ENCODE measurements at regions not wholly inside any gene's neighbourhood (a gene's known extent, or its start where the extent isn't known, plus 50 kb on each side); places are given as distances from the start of the nearest gene placed in this dataset.
A peak's percentile ranks its signal among the peaks of the same experiment; 100 is the strongest.
"Not testable (repeated sequence)": the region's sequence is repeated elsewhere in the genome, so short reads cannot be mapped to it uniquely, and the experiment has no call there.

DNA sequence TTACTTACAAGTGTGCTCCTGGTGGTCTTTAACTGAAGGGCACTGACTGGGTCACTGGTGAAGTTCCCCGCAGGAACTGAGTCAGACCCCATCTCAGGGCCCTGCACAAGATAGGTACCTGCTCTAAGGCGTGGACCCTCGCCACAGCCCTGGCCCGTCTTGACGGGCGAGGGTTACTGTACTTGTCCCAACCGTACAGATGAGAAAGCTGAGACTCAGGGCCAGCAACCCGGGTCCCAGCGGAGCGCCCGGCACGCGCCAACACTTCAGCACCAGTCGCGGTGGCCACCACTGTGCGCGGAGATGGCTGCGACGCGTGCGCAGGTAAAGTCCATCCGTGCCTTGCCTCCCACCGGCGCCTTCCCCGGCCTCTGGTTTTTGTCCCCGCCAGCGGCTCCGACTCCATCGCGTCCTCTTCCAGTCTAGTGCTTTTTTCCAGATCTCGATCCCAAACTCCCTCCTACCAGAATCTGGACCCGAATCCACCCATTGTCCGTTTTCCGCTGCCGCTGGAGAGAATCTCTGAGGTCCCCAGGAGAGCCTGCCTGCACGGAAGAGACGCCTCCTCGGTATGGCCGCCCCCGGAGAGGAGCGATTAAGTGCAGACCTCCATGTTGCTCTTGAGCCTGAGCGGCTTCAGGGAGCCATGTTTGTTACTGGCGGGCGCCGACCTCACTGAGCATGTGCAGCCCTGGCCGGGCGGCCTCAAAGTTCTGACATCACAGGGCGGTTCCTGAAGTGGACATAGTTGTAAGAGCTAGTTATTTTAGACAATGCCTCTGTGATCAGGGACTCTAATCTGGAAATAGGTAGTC is 1707.8 kb downstream of the SPATA31A7 start:
- H3K9me3 ChIP-seq; POLR2A ChIA-PET; DNase-seq (ENCODE audit: low read depth in 1 of 2, low spot score in 1 of 2); FAIRE-seq; H3K4me1 ChIP-seq; CTCF ChIA-PET; H3K4me2 ChIP-seq: not testable (repeated sequence)
- 21% methylated on average over 32 of the region's 48 CpGs for WGBS (ENCODE audit: missing lambda C conversion rate)
- peak in 1 of 2 experiments; percentile 91; a peak in 2 of 6 replicates for ATAC-seq
- Histone ChIP-seq H3K27ac (peak overlapping the region; percentile 61 to 76; a peak in 4 of 6 replicates), H3K4me3 (peak overlapping the region; percentile 41)
- peak; percentile 38; the same call in 1 of the 2 replicates for TF ChIP-seq PHF8 (IDR thresholded peaks at IDR 0.05; ENCODE audit: borderline replicate concordance, low read depth)

DNA sequence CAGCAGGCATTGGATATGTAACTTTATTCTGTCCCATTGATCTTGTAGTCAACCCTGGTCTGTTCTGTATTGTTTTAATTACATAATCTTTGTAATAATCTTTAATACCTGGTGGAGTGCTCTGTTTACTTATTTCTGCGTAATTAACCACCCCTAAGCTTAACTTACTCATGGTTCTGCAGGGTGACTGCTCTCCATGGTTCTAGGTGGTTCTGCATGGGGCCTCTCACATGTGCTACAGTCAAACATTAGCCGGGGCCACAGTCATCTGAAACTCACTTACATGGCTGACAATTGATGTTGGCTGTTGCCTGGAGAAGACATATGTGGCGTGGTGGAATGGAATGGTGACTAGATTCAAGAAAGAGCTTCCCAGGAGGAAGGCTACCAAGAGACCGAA is 1709.8 kb downstream of the SPATA31A7 start:
- H3K4me3 ChIP-seq; ATAC-seq; H3K9me3 ChIP-seq; H3K4me2 ChIP-seq; H3K4me1 ChIP-seq; DNase-seq (ENCODE audit: low read depth in 1 of 2, low spot score in 1 of 2); H3K27ac ChIP-seq; FAIRE-seq; POLR2A ChIA-PET; CTCF ChIA-PET: not testable (repeated sequence)
- 73% methylated on average over 2 of the region's 4 CpGs for WGBS (ENCODE audit: missing lambda C conversion rate)

DNA sequence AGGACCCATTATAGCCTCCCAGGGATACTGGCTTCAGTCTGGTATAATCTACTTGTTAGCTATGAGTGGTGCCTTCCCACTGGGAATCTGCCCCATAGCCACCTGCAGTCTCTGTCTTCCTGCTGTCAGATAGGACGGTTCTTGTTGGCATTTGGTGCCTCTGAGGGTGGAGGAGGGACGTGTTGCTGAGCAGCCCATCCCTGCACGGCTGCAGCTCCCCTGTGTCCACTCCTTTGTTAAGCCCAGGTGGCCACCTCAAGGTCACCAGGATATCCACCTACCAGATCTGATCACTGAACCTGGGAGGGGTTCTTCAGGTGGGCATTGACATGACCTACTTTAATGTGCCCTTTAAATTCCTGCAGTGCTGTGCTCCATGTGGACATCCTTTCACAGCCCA is 1714.2 kb downstream of the SPATA31A7 start:
- POLR2A ChIA-PET: not testable (repeated sequence)

DNA sequence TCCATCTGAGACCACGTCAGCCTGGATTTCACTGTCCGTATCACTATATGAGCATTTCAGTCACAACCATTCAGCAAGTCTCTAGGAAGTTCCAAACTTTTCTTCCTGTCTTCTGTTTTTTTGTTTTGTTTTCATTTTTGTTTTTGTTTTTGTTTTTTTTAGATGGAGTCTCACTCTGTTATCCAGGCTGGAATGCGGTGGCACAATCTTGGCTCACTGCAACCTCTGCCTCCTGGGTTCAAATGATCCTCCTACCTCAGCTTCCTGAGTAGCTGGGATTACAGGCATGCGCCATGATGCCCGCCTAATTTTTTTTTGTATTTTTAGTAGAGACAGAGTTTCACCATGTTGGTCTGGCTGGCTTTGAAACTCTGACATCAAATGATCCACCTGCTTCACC is 1715.9 kb downstream of the SPATA31A7 start:
- DNase-seq (ENCODE audit: low read depth in 1 of 2, low spot score in 1 of 2); POLR2A ChIA-PET; H3K4me1 ChIP-seq; H3K27ac ChIP-seq; H3K9me3 ChIP-seq; H3K4me3 ChIP-seq; H3K4me2 ChIP-seq; FAIRE-seq; CTCF ChIA-PET; ATAC-seq: not testable (repeated sequence)
- 70% methylated on average over 3 of the region's 5 CpGs for WGBS (ENCODE audit: missing lambda C conversion rate)

More for the DNA sequence above, 1714.2 kb downstream of the SPATA31A7 start:
- H3K4me3 ChIP-seq; H3K27ac ChIP-seq; H3K4me1 ChIP-seq; FAIRE-seq; ATAC-seq; DNase-seq (ENCODE audit: low read depth in 1 of 2, low spot score in 1 of 2); H3K4me2 ChIP-seq; H3K9me3 ChIP-seq; CTCF ChIA-PET: not testable (repeated sequence)
- WGBS (ENCODE audit: missing lambda C conversion rate): 56% methylated on average over 3 of the region's 3 CpGs

DNA sequence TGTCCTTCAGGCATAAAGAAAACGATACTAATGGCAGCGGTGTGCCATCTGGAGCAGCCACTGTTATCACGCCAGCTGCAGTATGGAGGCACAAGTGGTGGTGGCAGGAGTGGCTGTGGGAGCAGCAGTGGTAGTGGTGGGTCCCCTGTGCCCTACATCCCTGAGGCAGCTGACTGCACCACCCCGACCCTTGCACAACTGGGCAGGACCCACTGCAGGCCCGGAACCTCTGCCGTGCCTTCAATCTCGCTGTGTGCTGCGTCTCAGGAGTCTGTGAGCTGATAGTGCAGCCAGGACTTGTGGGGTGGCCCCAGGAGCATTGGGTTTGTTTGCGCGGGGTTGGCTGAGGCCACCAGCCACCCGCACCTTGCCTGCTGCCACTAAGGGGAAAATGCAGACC is 1718.0 kb downstream of the SPATA31A7 start:
- DNase-seq (ENCODE audit: low read depth in 1 of 2, low spot score in 1 of 2); CTCF ChIA-PET; H3K4me2 ChIP-seq; ATAC-seq; FAIRE-seq; H3K27ac ChIP-seq; H3K9me3 ChIP-seq; H3K4me3 ChIP-seq; POLR2A ChIA-PET; H3K4me1 ChIP-seq: not testable (repeated sequence)
- 70% methylated on average over 5 of the region's 11 CpGs for WGBS (ENCODE audit: missing lambda C conversion rate)

DNA sequence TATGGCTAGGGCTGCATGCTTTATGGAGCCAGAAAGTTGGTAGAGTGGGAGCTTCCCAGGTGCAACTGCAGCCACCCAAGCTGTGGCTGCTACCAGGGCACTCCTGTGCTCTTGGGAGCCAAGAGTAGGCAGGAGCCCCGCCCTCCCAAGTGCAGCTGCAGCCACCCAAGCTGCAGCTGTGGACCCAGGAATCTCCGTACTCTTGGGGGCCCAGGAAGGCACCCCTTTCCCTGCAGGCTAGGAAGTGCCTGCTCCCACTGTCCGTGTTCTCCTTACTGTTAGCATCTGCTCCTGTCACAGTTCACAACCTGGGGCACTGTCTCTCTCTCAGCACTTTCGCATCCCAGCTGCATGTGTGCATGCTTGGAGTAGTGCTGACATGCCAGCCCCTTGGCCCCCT is 1718.4 kb downstream of the SPATA31A7 start:
- POLR2A ChIA-PET; H3K4me2 ChIP-seq; H3K4me3 ChIP-seq; CTCF ChIA-PET; H3K9me3 ChIP-seq; FAIRE-seq; DNase-seq (ENCODE audit: low read depth in 1 of 2, low spot score in 1 of 2); H3K4me1 ChIP-seq; H3K27ac ChIP-seq: not testable (repeated sequence)
- ATAC-seq: 0 out of 6 replicates have a peak, but pooled peaks of 1 of the 2 experiments have one; percentile 34
- 60% methylated on average over 1 of the region's 4 CpGs for WGBS (ENCODE audit: missing lambda C conversion rate)

DNA sequence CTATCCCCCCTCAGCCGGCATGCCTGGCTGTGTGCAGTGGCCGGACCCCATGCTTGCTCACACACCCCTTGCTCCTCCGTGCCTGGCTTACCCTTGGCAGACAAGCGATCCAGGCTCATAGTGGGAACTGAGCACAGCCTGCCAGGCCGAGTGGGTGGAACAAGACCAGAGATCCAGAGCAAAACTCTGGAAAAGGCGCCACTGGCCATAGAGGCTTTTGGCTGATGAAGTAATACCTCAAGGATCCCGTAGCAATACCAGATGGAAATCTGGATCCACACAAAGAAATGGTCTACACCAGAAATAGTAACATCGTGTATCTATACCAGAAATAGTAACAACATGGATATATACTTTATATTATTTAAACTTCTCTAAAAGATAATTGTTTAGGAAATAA is 1719.6 kb downstream of the SPATA31A7 start:
- H3K27ac ChIP-seq; FAIRE-seq; DNase-seq (ENCODE audit: low read depth in 1 of 2, low spot score in 1 of 2); H3K4me1 ChIP-seq; ATAC-seq; CTCF ChIA-PET; POLR2A ChIA-PET; H3K4me2 ChIP-seq; H3K9me3 ChIP-seq; H3K4me3 ChIP-seq: not testable (repeated sequence)
- WGBS (ENCODE audit: missing lambda C conversion rate): 51% methylated on average over 6 of the region's 8 CpGs

DNA sequence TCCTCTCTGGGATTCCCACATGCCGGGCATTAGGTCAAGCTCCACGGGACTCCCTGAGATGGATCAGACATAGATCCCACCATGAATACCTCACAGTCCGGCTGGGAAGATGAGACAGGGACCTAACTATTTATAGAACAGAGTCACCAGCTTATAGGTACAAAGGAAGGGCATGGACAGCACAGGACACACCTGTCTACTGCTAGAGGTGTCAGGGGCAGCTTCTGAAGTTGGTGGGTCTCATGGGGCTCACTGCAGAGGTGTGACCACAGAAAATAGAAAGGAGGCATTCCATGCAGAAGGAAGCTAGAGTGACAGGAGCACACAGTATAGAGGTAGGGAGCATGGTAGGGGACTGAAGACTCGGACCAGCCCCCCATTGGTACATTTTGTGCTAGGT is 1722.4 kb downstream of the SPATA31A7 start:
- FAIRE-seq; H3K27ac ChIP-seq; H3K4me3 ChIP-seq; POLR2A ChIA-PET; DNase-seq (ENCODE audit: low read depth in 1 of 2, low spot score in 1 of 2); H3K4me2 ChIP-seq; H3K9me3 ChIP-seq; ATAC-seq; CTCF ChIA-PET; H3K4me1 ChIP-seq: not testable (repeated sequence)
- WGBS (ENCODE audit: missing lambda C conversion rate): no CpG with 5 or more reads among the region's 4 CpGs

DNA sequence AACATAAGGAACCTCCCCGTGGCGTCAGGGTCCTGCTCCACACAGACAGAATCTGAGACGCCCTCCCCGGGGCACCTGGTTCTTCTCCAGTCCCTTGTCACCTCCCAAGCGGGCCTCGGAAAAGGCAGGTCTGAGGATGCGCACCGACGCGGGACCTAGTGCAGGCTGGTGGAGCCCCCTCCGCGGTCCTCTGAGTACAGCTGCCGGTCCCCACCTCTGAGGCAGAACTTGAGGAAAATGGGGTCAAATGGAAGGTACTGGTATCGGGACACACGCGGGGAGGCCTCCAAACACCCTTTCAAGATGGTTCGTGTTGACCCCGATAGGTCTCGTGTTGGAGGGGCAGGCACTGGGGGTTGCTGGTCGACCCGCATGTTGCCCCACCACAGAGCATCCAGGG is 1725.3 kb downstream of the SPATA31A7 start:
- H3K4me2 ChIP-seq; H3K4me1 ChIP-seq; H3K27ac ChIP-seq; FAIRE-seq; CTCF ChIA-PET; H3K4me3 ChIP-seq; DNase-seq (ENCODE audit: low read depth in 1 of 2, low spot score in 1 of 2); POLR2A ChIA-PET; H3K9me3 ChIP-seq: not testable (repeated sequence)
- 0 out of 6 replicates have a peak, but pooled peaks of 1 of the 2 experiments have one; percentile 47 for ATAC-seq
- 66% methylated on average over 11 of the region's 21 CpGs for WGBS (ENCODE audit: missing lambda C conversion rate)

DNA sequence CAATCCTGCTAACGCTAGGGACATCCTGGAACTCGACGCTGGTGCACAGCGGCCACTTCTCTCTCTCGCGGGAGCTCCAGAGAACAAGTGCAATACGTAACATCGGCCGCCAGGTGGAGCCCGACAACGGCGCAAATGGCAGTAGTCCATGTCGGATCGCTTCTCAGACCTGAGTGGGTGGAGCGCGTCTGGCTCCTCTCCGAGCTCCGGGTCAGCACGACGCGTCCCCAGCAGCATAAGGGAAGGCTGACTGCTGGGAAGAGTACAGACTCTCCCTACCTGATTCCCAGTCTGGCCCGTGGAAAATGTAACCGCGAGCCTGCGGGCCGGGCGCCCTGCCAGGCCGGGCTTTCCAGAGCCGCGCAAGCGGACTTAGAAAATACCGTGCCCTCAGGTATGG is 1725.8 kb downstream of the SPATA31A7 start:
- FAIRE-seq (peak; percentile 51), ATAC-seq (peak; percentile 100)
- POLR2A ChIA-PET; DNase-seq (ENCODE audit: low read depth in 1 of 2, low spot score in 1 of 2); H3K4me1 ChIP-seq; H3K4me3 ChIP-seq; CTCF ChIA-PET; H3K4me2 ChIP-seq; H3K9me3 ChIP-seq; H3K27ac ChIP-seq: not testable (repeated sequence)
- WGBS (ENCODE audit: missing lambda C conversion rate): no CpG with 5 or more reads among the region's 32 CpGs

DNA sequence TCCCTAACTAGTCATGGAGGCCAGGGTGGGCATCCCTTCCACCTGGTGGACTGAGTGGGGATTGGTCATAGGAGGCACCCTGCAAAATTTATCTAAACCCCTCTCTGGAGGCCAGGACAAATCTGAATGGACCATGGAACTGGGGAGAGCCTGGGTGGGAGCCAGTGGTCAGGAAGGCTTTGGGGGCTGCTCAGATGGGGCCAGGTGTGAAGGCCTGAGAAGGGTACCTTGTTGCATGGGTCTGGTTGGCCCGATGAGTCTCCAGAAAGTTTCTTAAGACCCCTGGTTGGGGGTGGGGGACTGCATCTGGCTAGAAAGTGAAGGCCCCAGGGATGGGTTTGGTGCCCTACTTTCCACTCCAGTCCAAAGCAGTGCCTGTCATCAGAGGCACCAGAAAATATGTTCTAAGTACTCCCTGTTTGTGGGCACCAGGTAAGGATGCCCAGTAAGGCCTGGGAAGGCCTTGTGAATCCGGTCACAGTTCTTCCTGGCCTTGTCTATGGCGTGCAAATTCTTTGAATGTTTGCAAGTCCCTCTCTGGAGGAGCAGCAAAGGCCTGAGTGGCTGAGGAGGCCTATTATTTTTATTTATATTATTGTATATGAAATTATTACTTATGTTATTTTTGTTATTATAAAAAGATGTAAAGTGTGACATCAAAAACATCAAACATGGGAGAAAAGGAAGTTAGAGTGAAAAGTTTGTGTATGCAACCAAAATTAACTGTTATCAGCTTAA is 1729.0 kb downstream of the SPATA31A7 start:
- POLR2A ChIA-PET; H3K4me2 ChIP-seq; H3K4me3 ChIP-seq; CTCF ChIA-PET; DNase-seq (ENCODE audit: low read depth in 1 of 2, low spot score in 1 of 2); H3K9me3 ChIP-seq; FAIRE-seq; ATAC-seq; H3K27ac ChIP-seq; H3K4me1 ChIP-seq: not testable (repeated sequence)
- 70% methylated on average over 3 of the region's 3 CpGs for WGBS (ENCODE audit: missing lambda C conversion rate)
